GM21619 (cell line): ENCODE measurements at regions not wholly inside any gene's neighbourhood (a gene's known extent, or its start where the extent isn't known, plus 50 kb on each side); places are given as distances from the start of the nearest gene placed in this dataset.

Experiments
- ATAC-seq: cut with Tn5 transposase; IDR thresholded peaks from one replicate; pipeline ENCODE4 v1.9.1; 2021; ENCODE audit not compliant: unreplicated experiment

GRCh38 chr4:15364183-15364582, 63.6 kb upstream of the C1QTNF7 start:
- ATAC-seq, result no peak

DNA sequence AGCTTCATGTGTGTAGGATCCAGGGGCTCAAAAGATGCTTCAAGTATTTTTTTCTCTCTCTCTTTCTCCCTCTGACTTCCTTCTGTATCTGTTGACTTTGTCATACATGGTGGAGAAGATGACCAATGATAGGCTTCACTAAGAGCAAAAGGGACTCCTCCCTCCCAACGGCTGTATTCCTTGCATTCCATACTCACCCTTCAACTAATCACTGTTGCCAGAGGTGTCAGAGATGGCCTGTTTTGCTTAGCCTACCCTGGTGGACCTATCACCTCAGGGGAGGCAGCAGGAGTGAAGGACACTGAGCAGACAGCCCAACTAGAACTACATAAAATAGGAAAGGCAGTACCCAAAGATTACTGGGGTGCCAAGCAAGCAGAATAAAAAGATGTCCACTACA, 62.2 kb upstream of the C1QTNF7 start:
- no peak for ATAC-seq

GRCh38 chr4:15366721-15367120, 61.1 kb upstream of the C1QTNF7 start:
- no peak for ATAC-seq

DNA sequence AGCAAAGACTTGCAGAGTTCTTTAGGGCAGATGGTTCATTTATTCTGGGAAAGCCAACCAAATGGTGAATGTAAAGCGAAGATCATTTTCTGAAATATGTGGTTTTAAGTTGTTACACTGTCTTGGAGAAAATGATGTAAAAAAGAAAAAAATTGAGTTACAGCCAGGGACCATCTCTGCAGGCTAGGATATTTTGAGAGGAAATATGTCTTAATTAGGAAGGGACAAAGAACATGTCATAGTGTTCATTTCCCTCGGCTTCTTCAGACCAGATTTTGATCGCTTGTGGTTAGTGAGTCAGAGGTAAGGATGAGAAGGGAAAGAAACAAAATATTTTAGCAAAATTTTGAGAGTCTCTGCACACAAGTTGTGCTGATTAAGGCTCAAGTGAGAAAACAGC, 59.0 kb upstream of the C1QTNF7 start:
- no peak for ATAC-seq

GRCh38 chr4:15370296-15370695, 57.5 kb upstream of the C1QTNF7 start:
- ATAC-seq, result no peak

DNA sequence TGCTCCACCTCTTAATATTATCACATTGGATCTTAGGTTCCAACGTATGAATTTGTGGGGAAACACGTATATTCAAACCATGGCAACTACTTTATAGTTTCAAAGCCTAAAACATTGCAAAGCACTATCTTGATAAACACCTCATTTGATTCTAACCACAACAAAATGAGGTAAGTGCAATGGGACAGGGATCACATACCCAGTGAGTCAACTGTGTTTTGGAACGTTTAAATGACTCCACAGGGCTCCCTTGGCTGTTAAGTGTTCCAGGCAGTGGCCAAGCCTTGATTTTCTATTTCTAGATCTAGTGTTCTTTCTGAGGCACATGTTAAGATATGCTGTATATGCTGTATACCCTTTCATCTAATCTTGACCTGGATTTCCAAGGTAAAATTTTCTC, 54.5 kb upstream of the C1QTNF7 start:
- ATAC-seq, result no peak

DNA sequence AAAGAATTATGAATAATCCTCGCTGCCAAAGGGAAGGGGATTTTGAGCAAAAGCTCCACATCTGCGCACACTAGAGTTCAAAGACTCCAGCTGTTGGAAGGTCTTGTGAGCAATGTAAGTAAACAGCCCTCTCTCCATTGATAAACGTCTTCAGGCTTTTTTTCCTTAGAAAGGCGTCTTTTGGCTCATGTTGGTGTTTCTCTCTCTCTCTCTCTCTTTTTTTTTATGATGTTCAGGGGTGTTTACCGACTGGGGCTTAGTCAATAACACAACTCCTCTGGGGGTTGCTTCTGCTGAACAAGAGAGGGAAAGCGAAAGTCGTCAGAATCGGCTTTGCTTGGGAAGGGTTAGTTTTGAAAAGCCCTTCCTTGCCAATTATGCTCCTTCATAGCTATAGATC, 53.2 kb upstream of the C1QTNF7 start:
- no peak for ATAC-seq

DNA sequence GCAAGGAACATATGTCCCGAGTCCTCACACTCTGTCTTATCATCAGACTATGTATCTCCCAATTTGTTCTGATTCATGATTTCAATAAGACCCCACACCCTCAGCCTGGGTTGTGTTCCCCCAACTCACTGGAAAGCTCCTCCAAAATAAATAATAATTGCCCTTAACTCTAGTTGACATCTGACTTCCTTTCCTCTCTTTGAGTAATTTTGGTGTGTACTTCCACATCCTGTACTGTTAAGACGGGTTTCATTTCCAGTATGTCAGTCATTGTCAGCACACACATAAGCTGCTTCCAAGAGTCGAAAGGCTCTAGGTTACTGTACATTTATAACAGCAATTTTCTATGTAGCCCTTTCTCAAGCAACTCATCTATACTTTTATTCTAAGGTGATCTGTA, 52.2 kb upstream of the C1QTNF7 start:
- peak; percentile 66 for ATAC-seq

GRCh38 chr4:15376145-15376544, 51.7 kb upstream of the C1QTNF7 start:
- peak; percentile 20 for ATAC-seq

DNA sequence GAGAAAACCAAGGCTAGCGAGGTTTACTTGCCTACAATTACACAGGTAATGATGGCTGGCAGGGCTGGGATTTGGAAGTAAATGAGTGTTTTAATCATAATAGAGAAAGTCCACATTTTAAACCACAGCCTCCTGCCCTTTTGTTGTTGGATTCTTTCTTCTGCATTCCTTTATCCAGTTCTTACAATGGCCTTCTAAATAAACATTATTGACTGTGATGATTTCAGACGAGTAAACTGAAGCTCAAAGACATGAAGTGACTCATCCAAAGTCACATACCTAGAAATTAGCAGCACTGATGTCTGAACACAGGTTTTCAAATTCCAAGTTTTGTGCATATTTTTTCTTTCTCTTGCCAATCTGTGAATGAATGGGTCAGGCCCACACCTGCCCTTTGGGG, 51.2 kb upstream of the C1QTNF7 start:
- ATAC-seq, result no peak
